HG03064 (cell line): ENCODE measurements at regions not wholly inside any gene's neighbourhood (a gene's known extent, or its start where the extent isn't known, plus 50 kb on each side); places are given as distances from the start of the nearest gene placed in this dataset.

Experiments
- ATAC-seq: cut with Tn5 transposase; IDR thresholded peaks from one replicate; pipeline ENCODE4 v1.9.1; 2021; ENCODE audit warnings: low read depth; ENCODE audit not compliant: unreplicated experiment

DNA sequence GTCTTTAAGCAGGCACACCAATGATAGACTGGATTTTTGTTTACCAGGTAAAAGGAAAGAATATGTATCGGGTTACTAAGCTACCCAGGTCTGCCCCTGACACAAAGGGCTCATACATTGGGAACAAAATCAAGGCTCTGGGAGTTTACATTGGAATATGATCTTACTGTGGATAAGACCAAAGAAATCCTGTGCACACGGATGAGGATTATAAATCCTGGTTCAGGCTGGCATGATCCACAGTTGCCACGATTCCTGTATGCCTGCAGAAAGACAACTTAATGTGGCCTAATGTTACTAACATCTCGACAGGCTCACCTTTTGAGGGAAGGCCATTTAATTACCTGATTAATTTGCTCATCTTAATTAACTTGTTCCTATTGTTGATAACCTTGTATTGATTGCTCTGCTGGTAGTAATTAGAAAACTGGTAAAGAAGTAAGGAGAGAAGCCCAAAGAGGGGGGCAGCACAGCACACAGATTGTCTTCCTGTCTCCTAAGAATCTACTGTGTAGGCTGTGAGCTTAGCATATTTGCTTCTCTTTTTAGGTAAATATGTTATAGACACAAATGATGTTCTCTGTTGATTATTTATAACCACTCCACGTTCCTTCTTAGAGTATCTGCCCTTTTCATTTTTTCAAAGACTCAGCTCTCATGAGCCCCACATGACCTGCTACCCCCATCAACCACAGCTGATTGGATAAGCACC is 51.0 kb upstream of the TOX3 start:
- no peak for ATAC-seq

DNA sequence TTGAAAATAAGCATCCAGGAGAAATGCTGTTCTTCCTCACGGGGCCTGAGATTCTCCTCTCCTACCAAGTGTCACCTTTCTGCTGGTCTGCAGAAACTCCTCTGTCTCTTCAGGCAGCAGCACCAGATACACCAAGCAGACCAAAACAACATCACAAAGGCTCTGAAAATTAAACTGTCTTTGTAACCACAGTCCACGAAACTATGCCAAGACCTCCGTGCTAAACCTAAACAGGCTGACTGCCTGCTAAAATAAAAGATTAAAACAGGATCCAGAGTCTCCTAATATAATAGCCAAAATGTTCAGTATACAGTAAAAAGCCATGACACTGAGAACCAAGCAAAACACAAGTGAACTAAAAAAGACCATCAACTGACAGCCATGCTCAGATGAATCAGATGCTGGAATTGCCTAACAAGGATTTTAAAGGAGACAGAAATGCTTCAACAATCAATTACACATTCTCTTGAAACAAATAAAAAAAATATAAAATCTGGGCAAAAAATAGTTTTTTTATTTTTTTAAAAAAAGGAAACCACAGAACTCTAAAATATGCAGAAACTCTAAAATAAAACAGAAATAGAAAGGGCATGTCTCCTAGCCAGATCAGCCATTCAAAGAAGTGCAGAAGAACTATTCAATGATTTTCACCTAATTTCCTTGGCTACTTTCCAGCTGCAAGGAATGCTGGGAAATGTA is 50.3 kb upstream of the TOX3 start:
- ATAC-seq = no peak
